ENCODE measurements at regions not wholly inside any gene's neighbourhood (a gene's known extent, or its start where the extent isn't known, plus 50 kb on each side); places are given as distances from the start of the nearest gene placed in this dataset.

DNA sequence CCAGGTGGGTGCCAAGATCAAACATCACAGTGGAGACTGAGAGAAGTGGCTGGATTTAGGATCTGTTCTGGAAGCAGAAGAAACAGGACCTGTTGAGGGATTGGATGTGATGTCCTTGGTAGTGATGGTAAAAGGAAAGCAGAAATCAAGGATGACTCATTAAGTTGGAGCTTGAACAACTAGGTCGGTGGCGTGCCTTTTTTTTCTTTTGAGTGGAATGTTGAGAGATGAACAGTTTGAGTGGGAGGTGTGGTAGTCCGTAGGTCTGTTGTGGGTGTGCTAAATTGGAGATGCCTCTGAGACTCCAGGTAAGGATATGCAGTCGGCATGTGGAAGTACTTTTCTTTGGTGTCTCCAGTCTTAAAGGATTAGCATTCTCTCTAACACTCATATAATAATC is 92.1 kb upstream of the IL12B start:
- no peak for DNase-seq (ENCODE audit: low read depth, low spot score)

DNA sequence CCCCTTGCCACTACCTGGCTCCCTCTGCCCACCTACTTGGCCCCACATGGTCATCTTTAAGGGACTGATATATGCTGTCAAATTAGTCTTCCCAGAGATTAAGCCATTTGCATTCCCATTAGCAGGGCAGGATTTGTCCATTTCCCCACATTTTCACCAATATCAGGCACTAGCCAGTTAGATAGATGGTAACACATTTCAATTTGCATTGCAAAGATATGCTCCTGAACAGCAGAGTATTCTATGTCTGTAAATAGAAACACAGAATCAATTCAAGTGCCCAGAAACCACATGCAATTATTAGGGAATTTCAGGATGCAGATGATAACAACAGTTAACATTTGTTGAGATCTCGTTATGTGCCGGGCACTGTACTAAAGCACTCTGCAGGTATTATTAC is 92.6 kb upstream of the IL12B start:
- DNase-seq (ENCODE audit: low read depth, low spot score): no peak

GRCh38 chr5:159424123-159424522 is 93.8 kb upstream of the IL12B start:
- DNase-seq (ENCODE audit: low read depth, low spot score): no peak

DNA sequence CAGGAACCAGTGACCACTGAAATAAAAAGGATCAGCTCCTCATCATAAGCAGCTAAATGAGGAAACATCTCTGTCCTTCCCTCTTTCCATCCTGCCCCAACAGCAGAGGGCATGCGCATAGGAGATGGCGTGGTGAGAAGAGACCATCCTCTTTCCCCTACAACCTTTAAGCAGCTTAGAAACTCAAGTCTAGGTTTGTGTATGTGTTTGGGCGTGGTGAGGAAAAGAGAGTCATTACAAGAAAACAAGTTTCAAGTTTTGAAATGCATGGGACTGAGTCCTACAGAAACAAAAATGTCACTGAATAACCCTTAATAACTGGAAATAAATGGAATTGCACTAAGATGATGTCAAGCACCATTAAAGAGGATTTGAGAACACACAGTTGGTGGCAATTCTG is 96.4 kb upstream of the IL12B start:
- DNase-seq (ENCODE audit: low read depth, low spot score): no peak

GRCh38 chr5:159427180-159428012 is 97.1 kb upstream of the IL12B start:
- no peak for DNase-seq (ENCODE audit: low read depth, low spot score)

DNA sequence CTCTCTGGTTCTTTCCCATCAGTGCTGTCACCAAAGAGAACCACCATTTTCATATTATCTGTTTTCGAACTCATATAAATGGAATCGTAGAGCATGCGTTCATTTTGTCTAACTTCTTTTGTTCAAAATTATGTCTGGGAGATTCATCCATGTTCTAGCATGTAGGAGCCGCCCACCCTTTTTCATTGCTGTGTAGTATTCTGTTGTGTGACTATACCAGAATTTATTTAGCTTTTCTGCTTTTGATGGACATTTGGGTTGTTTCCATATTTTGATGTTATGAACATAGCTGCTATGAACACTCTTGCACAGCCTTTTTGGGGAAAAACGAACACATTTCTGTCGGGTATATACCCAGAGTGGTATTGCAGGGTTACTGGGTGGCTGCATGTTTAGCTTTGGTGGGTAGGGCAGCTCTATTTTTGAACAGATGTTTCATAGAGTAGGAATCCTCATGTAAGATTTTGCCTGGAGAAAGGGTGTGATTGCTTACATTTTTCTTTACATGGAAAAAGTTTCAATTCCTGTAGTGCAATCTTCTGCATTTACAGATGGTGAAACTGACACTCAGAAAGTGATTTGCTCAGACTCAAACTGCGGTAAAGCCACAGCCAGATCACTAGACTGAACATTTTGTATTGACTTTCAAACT is 100.2 kb upstream of the IL12B start:
- no peak for DNase-seq (ENCODE audit: low read depth, low spot score)

DNA sequence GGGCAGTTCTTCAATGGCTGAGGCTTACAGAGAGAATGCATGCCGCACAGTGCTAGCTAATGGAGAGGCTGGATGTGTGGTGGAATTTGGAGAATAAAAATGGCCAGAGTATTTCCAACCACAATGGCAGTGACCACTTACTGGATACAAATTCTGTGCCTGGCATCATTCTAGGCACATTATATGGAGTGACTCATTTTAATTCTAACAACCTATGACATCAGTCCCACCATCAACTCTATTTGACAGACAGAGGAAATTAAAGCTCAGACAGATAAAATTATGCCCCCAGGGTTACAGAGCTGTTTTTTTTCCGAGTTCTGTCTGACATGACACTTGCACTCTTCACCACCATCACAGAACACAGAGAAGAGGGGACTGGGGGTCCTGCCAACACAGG is 105.6 kb upstream of the IL12B start:
- DNase-seq (ENCODE audit: low read depth, low spot score): no peak

DNA sequence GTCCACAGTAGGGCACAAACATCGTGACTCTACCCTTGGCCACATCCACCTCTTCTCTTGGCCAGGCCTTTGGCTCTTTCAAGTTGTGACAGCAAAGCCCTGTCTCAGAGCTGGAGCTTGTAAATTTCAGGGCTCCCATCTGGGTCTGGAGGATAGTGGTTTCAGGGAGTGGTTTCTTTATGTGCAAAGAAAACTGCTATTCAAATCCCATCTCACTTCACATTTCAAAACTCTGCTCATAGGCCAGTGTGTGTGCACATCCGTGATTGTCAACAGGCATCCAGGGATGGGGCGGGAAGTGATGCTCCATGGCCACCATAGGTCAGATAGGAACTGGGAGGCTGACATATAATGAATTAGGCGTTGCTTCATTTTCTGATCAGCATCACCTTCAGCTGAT is 107.8 kb upstream of the IL12B start:
- DNase-seq (ENCODE audit: low read depth, low spot score): no peak

DNA sequence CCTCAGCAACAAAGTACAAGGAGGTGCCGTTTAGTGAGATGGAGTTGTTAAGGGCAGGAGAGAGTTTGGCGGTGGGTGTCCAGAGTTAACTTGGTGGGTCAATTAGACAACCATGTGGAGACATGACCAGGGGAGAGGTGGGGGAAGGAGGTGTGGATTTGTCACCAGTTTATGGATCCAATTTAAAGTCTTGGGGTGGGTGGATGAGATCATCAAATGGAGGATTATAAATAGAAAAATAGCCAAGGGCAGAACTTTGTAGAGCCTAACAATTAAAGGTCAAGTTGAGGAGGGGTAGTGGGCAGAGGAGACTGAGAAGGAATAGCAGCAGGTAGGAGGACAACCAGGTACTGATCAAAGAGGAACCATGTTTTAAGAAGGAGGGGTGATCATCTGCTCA is 108.7 kb upstream of the IL12B start:
- no peak for DNase-seq (ENCODE audit: low read depth, low spot score)

DNA sequence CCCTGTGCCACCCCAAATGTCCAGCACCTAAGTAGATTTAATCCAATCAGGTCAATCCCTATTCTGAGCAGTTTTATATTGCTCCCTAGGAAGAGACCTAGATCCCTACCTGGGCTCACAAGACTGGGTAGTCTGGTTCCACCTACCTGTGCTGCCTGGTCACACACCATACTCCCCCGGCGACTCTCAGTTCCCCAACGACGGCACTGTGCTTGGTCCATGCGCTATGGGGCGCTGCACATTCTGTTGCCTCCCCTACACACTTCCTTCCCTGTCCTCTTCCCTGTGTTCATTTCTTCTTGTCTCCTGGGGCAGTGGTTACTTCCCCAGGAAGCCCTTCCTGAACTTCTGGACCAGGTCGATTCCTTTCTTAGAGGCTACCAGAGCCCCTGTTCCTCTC is 109.9 kb upstream of the IL12B start:
- no peak for DNase-seq (ENCODE audit: low read depth, low spot score)

DNA sequence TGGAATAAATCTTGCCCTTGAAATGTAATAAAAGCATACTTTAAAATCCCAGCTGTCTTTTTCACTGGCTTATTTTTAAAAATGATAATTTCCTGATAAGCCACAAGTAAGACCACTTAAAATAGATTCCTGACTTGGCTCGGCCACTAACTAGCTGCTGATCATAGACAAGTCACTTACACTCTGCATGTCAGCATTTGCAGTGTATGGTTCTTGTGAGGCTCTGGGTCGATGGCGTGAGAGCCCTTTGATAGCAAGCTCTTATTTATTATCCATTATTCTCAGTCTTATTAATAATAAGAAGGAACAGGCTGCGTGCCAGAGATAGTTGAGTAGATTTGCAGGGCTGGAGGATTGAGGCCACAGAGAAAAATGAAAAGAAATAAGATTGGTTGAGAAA is 110.7 kb upstream of the IL12B start:
- DNase-seq (ENCODE audit: low read depth, low spot score): no peak

GRCh38 chr5:159441441-159441840 is 111.2 kb upstream of the IL12B start:
- peak; percentile 35 for DNase-seq (ENCODE audit: low read depth, low spot score)

- no peak for DNase-seq (ENCODE audit: low read depth, low spot score)
These were observed 112.0 kb upstream of the IL12B start for GRCh38 chr5:159442206-159442850.

GRCh38 chr5:159444441-159445082 is 114.3 kb upstream of the IL12B start:
- peak; percentile 20 for DNase-seq (ENCODE audit: low read depth, low spot score)

DNA sequence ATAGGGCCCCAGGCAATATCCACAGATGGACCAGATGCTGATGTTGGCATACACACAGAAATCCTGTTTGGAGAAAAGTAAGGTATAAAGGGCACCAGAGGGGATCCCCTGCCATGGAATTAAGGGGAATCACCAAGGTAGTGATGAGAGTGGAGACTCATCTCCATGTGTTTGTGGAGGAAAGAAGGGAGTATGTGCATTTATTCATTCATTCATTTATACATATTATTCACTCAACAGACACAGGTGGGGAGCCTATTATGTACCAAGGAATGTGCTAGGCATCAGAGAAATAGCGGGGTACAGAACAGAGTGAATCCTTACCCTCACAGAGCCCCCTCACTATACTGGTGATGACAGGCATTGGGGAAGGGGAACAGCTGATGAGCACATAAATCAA is 116.8 kb upstream of the IL12B start:
- DNase-seq (ENCODE audit: low read depth, low spot score): no peak

- DNase-seq (ENCODE audit: low read depth, low spot score): no peak
These were observed 118.6 kb upstream of the IL12B start for GRCh38 chr5:159448841-159449407.

- DNase-seq (ENCODE audit: low read depth, low spot score): no peak
These were observed 119.6 kb upstream of the IL12B start for GRCh38 chr5:159449925-159450324.

GRCh38 chr5:159450417-159450816 is 120.1 kb upstream of the IL12B start:
- DNase-seq (ENCODE audit: low read depth, low spot score): no peak

GRCh38 chr5:159451197-159452052 is 121.1 kb upstream of the IL12B start:
- DNase-seq (ENCODE audit: low read depth, low spot score): no peak

DNA sequence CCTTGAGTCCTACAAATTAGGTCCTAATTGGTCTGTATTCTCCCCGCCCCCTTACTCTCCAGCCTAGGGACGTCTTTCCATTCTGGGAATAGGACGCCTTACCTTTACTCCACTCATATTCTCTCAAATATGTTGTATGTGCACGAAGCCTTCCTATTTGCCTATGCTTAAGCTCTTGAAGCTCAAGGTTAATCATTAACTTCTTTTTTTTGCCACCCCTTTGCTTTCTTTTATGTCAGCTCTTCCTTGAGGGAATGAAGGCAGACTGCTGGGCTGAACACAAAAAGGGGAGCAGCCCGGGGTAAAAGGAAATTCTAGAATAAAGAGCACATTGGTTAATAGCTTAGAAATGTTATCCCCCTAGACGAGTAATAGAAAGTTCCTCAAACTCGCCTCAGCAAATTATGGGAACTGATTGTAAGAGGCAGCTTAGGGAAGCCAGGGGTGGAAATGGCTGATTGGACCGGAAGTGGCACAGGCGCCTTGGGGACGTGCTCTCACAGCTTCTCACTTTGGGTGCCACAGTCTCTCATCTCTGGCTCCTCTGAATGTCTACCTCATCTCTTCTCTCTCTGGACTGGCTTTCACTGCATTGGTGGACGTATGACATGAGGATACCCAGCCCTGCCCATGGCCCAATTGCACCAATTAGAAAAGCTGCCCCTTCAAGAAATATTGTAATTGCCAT is 122.3 kb upstream of the IL12B start:
- no peak for DNase-seq (ENCODE audit: low read depth, low spot score)

Measured in iPS DF 19.7 (cell line).